ENCODE measurements at regions not wholly inside any gene's neighbourhood (a gene's known extent, or its start where the extent isn't known, plus 50 kb on each side); places are given as distances from the start of the nearest gene placed in this dataset.

GRCh38 chr2:122395687-122396086, 640.2 kb downstream of the TSN start:
- no peaks in the 10 kb centered on the region for H3K9me3 ChIP-seq (ENCODE audit: insufficient read depth, low read depth, low read length)
- TF ChIP-seq CTCF (IDR thresholded peaks at IDR 0.05; ENCODE audit: insufficient read depth, low read depth, low read length) (no peak), EZH2 (IDR thresholded peaks at IDR 0.05; ENCODE audit: insufficient read depth, low read length) (no peak)
- Mint-ChIP-seq H3K27me3 (ENCODE audit: low read depth, unreplicated experiment) (no peaks in the 10 kb centered on the region), H3K4me3 (ENCODE audit: unreplicated experiment) (no peak overlapping the region), H3K9me3 (ENCODE audit: unreplicated experiment) (no peaks in the 10 kb centered on the region), H3K27ac (ENCODE audit: unreplicated experiment) (no peak overlapping the region), H3K36me3 (ENCODE audit: low read depth, unreplicated experiment) (no peaks in the 10 kb centered on the region), H3K4me1 (ENCODE audit: low read depth, unreplicated experiment) (peaks cover 13% of the 10 kb centered on the region)
- DNase-seq (ENCODE audit: low read depth): no peak
- no peaks in the 10 kb centered on the region for H3K4me1 ChIP-seq (ENCODE audit: insufficient read depth, low read length)
- no peak overlapping the region for H3K27ac ChIP-seq (ENCODE audit: low read depth, low read length)
- no peak overlapping the region for H3K4me3 ChIP-seq (ENCODE audit: insufficient read depth, low read depth, low read length)
- H3K27me3 ChIP-seq (ENCODE audit: insufficient read depth, low read length): no peaks in the 10 kb centered on the region
- no peaks in the 10 kb centered on the region for H3K79me2 ChIP-seq (ENCODE audit: insufficient read depth, low read length)
- no peak for FAIRE-seq
- H3K9ac ChIP-seq (ENCODE audit: low read length): no peak overlapping the region
- no peak overlapping the region for H2AFZ ChIP-seq (ENCODE audit: low read depth, low read length)
- no peaks in the 10 kb centered on the region for H4K20me1 ChIP-seq (ENCODE audit: insufficient read depth, low read length)
- H3K36me3 ChIP-seq (ENCODE audit: insufficient read depth, low read length): no peaks in the 10 kb centered on the region
- no peak overlapping the region for H3K4me2 ChIP-seq (ENCODE audit: low read length)

- Mint-ChIP-seq H3K27ac (ENCODE audit: unreplicated experiment) (no peak overlapping the region), H3K9me3 (ENCODE audit: unreplicated experiment) (peaks cover 4% of the 10 kb centered on the region), H3K4me1 (ENCODE audit: low read depth, unreplicated experiment) (no peaks in the 10 kb centered on the region), H3K4me3 (ENCODE audit: unreplicated experiment) (no peak overlapping the region), H3K36me3 (ENCODE audit: low read depth, unreplicated experiment) (no peaks in the 10 kb centered on the region), H3K27me3 (ENCODE audit: low read depth, unreplicated experiment) (no peaks in the 10 kb centered on the region)
- Histone ChIP-seq H3K9me3 (ENCODE audit: insufficient read depth, low read depth, low read length) (no peaks in the 10 kb centered on the region), H3K79me2 (ENCODE audit: insufficient read depth, low read length) (no peaks in the 10 kb centered on the region), H2AFZ (ENCODE audit: low read depth, low read length) (no peak overlapping the region), H3K9ac (ENCODE audit: low read length) (no peak overlapping the region), H3K4me1 (ENCODE audit: insufficient read depth, low read length) (no peaks in the 10 kb centered on the region), H3K4me3 (ENCODE audit: insufficient read depth, low read depth, low read length) (no peak overlapping the region), H4K20me1 (ENCODE audit: insufficient read depth, low read length) (no peaks in the 10 kb centered on the region), H3K27ac (ENCODE audit: low read depth, low read length) (no peak overlapping the region), H3K27me3 (ENCODE audit: insufficient read depth, low read length) (no peaks in the 10 kb centered on the region), H3K36me3 (ENCODE audit: insufficient read depth, low read length) (no peaks in the 10 kb centered on the region), H3K4me2 (ENCODE audit: low read length) (no peak overlapping the region)
- FAIRE-seq (no peak), DNase-seq (ENCODE audit: low read depth) (no peak)
- no peak for TF ChIP-seq EZH2 (IDR thresholded peaks at IDR 0.05; ENCODE audit: insufficient read depth, low read length)
- no peak for TF ChIP-seq CTCF (IDR thresholded peaks at IDR 0.05; ENCODE audit: insufficient read depth, low read depth, low read length)
Measured at GRCh38 chr2:122411231-122411630, 655.8 kb downstream of the TSN start.

GRCh38 chr2:122412360-122412759, 656.9 kb downstream of the TSN start:
- no peaks in the 10 kb centered on the region for H3K27me3 Mint-ChIP-seq (ENCODE audit: low read depth, unreplicated experiment)
- FAIRE-seq (no peak), DNase-seq (ENCODE audit: low read depth) (no peak)
- no peak overlapping the region for H3K27ac ChIP-seq (ENCODE audit: low read depth, low read length)
- H3K4me3 Mint-ChIP-seq (ENCODE audit: unreplicated experiment): no peak overlapping the region
- no peak overlapping the region for H3K4me3 ChIP-seq (ENCODE audit: insufficient read depth, low read depth, low read length)
- H3K27ac Mint-ChIP-seq (ENCODE audit: unreplicated experiment): no peak overlapping the region
- no peaks in the 10 kb centered on the region for H3K27me3 ChIP-seq (ENCODE audit: insufficient read depth, low read length)
- no peaks in the 10 kb centered on the region for H3K4me1 ChIP-seq (ENCODE audit: insufficient read depth, low read length)
- H3K36me3 Mint-ChIP-seq (ENCODE audit: low read depth, unreplicated experiment): no peaks in the 10 kb centered on the region
- H4K20me1 ChIP-seq (ENCODE audit: insufficient read depth, low read length): no peaks in the 10 kb centered on the region
- H2AFZ ChIP-seq (ENCODE audit: low read depth, low read length): no peak overlapping the region
- peaks cover 4% of the 10 kb centered on the region for H3K9me3 Mint-ChIP-seq (ENCODE audit: unreplicated experiment)
- no peak overlapping the region for H3K4me2 ChIP-seq (ENCODE audit: low read length)
- H3K4me1 Mint-ChIP-seq (ENCODE audit: low read depth, unreplicated experiment): no peaks in the 10 kb centered on the region
- TF ChIP-seq CTCF (IDR thresholded peaks at IDR 0.05; ENCODE audit: insufficient read depth, low read depth, low read length): no peak
- no peak for TF ChIP-seq EZH2 (IDR thresholded peaks at IDR 0.05; ENCODE audit: insufficient read depth, low read length)
- no peaks in the 10 kb centered on the region for H3K36me3 ChIP-seq (ENCODE audit: insufficient read depth, low read length)
- no peaks in the 10 kb centered on the region for H3K9me3 ChIP-seq (ENCODE audit: insufficient read depth, low read depth, low read length)
- H3K9ac ChIP-seq (ENCODE audit: low read length): no peak overlapping the region
- H3K79me2 ChIP-seq (ENCODE audit: insufficient read depth, low read length): no peaks in the 10 kb centered on the region
